Liver (tissue), 8 donors: ENCODE measurements at regions not wholly inside any gene's neighbourhood (a gene's known extent, or its start where the extent isn't known, plus 50 kb on each side); places are given as distances from the start of the nearest gene placed in this dataset.

ENCODE experiments used
- DNase-seq: peaks from one replicate; pipeline ENCODE4 v3.0.0-alpha.2; 2017; ENCODE audit warnings: low spot score
- H3K27ac ChIP-seq, 2 donors: one replicate each; pipeline ENCODE4 v1.7.0; 2013; ENCODE audit warnings: inconsistent platforms in 2 of 2, low read length in 2 of 2, control low read depth in 1 of 2, low read depth in 1 of 2, mild to moderate bottlenecking in 1 of 2
- H3K27me3 ChIP-seq, 4 donors: one replicate each; pipeline versions ENCODE4 v1.6.1 to v1.7.0; 2013; ENCODE audit warnings: low read length in 3 of 4, inconsistent platforms in 1 of 4, mild to moderate bottlenecking in 1 of 4, moderate library complexity in 1 of 4; ENCODE audit not compliant: control insufficient read depth in 4 of 4, insufficient read depth in 4 of 4
- H3K36me3 ChIP-seq, 4 donors: one replicate each; pipeline versions ENCODE4 v1.6.1 to v1.7.0; 2013; ENCODE audit warnings: low read length in 3 of 4, mild to moderate bottlenecking in 3 of 4, low read depth in 1 of 4, moderate library complexity in 1 of 4; ENCODE audit not compliant: control insufficient read depth in 4 of 4, insufficient read depth in 3 of 4
- H3K4me1 ChIP-seq, 4 donors: one replicate each; pipeline versions ENCODE4 v1.6.1 to v1.7.0; 2013; ENCODE audit warnings: low read length in 3 of 4, mild to moderate bottlenecking in 3 of 4, moderate library complexity in 1 of 4; ENCODE audit not compliant: control insufficient read depth in 4 of 4, insufficient read depth in 4 of 4
- H3K4me3 ChIP-seq, 3 donors: one replicate each; pipeline versions ENCODE4 v1.6.1 to v1.7.0; 2013; ENCODE audit warnings: low read length in 3 of 3, control low read depth in 1 of 3, low read depth in 1 of 3, mild to moderate bottlenecking in 1 of 3
- H3K9ac ChIP-seq, 2 donors: one replicate each; pipeline ENCODE4 v1.7.0; 2013; ENCODE audit warnings: low read length in 2 of 2, mild to moderate bottlenecking in 2 of 2, moderate library complexity in 2 of 2, control low read depth in 1 of 2, low read depth in 1 of 2
- H3K9me3 ChIP-seq, 4 donors: one replicate each; pipeline versions ENCODE4 v1.6.1 to v1.7.0; 2013; ENCODE audit warnings: low read length in 3 of 4; ENCODE audit not compliant: control insufficient read depth in 4 of 4
- ATF3 ChIP-seq: IDR thresholded peaks from 2 replicates; pipeline ENCODE4 v1.6.1; 2016; ENCODE audit warnings: antibody characterized with exemption
- EGR1 ChIP-seq, 2 donors: IDR thresholded peaks; 2 replicates each; pipeline ENCODE4 v1.6.1; 2016 to 2018; ENCODE audit warnings: antibody characterized with exemption in 2 of 2, low read depth in 2 of 2
- FOXA1 ChIP-seq: IDR thresholded peaks from 2 replicates; pipeline ENCODE4 v1.6.1; 2016; ENCODE audit warnings: antibody characterized with exemption
- FOXA2 ChIP-seq: IDR thresholded peaks from 2 replicates; pipeline ENCODE4 v1.6.1; 2016; ENCODE audit warnings: antibody characterized with exemption
- GABPA ChIP-seq, 2 donors: IDR thresholded peaks in 1 of 2; conservative IDR thresholded peaks in 1 of 2; 2 replicates each; pipeline ENCODE4 v1.6.1; 2016; ENCODE audit warnings: antibody characterized with exemption in 2 of 2, mild to moderate bottlenecking in 1 of 2, moderate library complexity in 1 of 2
- HNF4A ChIP-seq, 2 donors: conservative IDR thresholded peaks; 2 replicates each; pipeline ENCODE4 v1.6.1; 2016; ENCODE audit warnings: antibody characterized with exemption in 2 of 2, mild to moderate bottlenecking in 2 of 2
- HNF4G ChIP-seq: IDR thresholded peaks from 2 replicates; pipeline ENCODE4 v1.6.1; 2016; ENCODE audit warnings: antibody characterized with exemption
- JUND ChIP-seq, 2 donors: IDR thresholded peaks; 2 replicates each; pipeline ENCODE4 v1.6.1; 2016; ENCODE audit warnings: antibody characterized with exemption in 2 of 2
- NR2F2 ChIP-seq: IDR thresholded peaks from 2 replicates; pipeline ENCODE4 v1.6.1; 2016; ENCODE audit warnings: antibody characterized with exemption
- RAD21 ChIP-seq, 2 donors: IDR thresholded peaks; 2 replicates each; pipeline ENCODE4 v1.6.1; 2016; ENCODE audit warnings: antibody characterized with exemption in 2 of 2, mild to moderate bottlenecking in 2 of 2
- REST ChIP-seq: IDR thresholded peaks from 2 replicates; pipeline ENCODE4 v1.6.1; 2016; ENCODE audit warnings: antibody characterized with exemption, mild to moderate bottlenecking
- RXRA ChIP-seq, 2 donors: IDR thresholded peaks; 2 replicates each; pipeline ENCODE4 v1.6.1; 2017 to 2018; ENCODE audit warnings: antibody characterized with exemption in 2 of 2, mild to moderate bottlenecking in 1 of 2
- SP1 ChIP-seq: IDR thresholded peaks from 2 replicates; pipeline ENCODE4 v1.6.1; 2018; ENCODE audit warnings: antibody characterized with exemption, mild to moderate bottlenecking
- TAF1 ChIP-seq: conservative IDR thresholded peaks from 2 replicates; pipeline ENCODE4 v1.6.1; 2016; ENCODE audit warnings: antibody characterized with exemption, mild to moderate bottlenecking
- YY1 ChIP-seq: IDR thresholded peaks from 2 replicates; pipeline ENCODE4 v1.6.1; 2016; ENCODE audit warnings: antibody characterized with exemption, mild to moderate bottlenecking
- ZBTB33 ChIP-seq: IDR thresholded peaks from 2 replicates; pipeline ENCODE4 v1.6.1; 2016; ENCODE audit warnings: antibody characterized with exemption
- WGBS: extraction: QIAGEN DNeasy Blood & Tissue Kit; methylation state at CpG from one replicate; pipeline ENCODE4 v1.1.7; 2013; 5-methylcytosine and 5-hydroxymethylcytosine counted together
- TF ChIP-seq, protein P1 (sequence below): IDR thresholded peaks from 2 replicates; pipeline ENCODE4 v1.6.1; 2016; ENCODE audit warnings: antibody characterized with exemption
- TF ChIP-seq, protein P2 (sequence below): fragments of 150-350 bp; IDR thresholded peaks from 2 replicates; pipeline ENCODE4 v1.5.1; 2017; ENCODE audit warnings: improper control_type of control experiment, low read depth, low read length; ENCODE audit not compliant: missing input control
- donor health status: healthy.
- donor health status: healthy.
- donor health status: healthy.
- donor health status: healthy.
- donor health status: healthy.

DNA sequence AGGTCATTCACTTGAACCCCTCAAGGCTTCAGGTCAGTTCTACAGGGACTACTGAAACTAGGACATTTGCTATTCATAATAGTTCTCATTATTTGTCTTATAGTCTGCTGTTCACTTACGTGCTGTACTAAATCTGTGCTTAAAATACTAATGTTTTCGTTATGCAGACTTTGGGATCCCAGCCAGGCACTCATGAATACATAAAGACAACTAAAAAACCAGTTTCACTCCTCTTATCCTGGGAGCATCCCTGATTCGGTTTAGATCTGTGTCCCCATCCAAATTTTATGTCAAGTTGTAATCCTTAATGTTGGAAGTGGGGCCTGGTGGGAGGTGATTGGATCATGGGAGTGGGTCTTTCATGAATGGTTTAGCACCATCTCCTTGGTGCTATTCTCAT lies 1291.8 kb downstream of the CDH11 start:
- 61% methylated on average over 3 of the region's 3 CpGs for WGBS
- Histone ChIP-seq H3K4me3 (no peak overlapping the region), H3K9ac (no peak overlapping the region), H3K27ac (no peak overlapping the region), H3K4me1 (no peaks in the 10 kb centered on the region), H3K27me3 (no peaks in the 10 kb centered on the region), H3K36me3 (no peaks in the 10 kb centered on the region), H3K9me3 (no peaks in the 10 kb centered on the region)
- DNase-seq: no peak
- TF ChIP-seq GABPA (IDR thresholded peaks at IDR 0.05 in 1 of 2, conservative IDR thresholded peaks at IDR 0.05 in 1 of 2) (no peak), NR2F2 (no peak), ZBTB33 (no peak), JUND (IDR thresholded peaks at IDR 0.05) (no peak), ATF3 (no peak), SP1 (no peak), REST (no peak), TAF1 (no peak), YY1 (no peak), HNF4G (no peak), HNF4A (conservative IDR thresholded peaks at IDR 0.05) (no peak), FOXA1 (no peak), RXRA (IDR thresholded peaks at IDR 0.05) (no peak), RAD21 (IDR thresholded peaks at IDR 0.05) (no peak), EGR1 (IDR thresholded peaks at IDR 0.05; ENCODE audit: low read depth in 2 of 2) (no peak), FOXA2 (no peak)
- TF ChIP-seq, protein P1, sequence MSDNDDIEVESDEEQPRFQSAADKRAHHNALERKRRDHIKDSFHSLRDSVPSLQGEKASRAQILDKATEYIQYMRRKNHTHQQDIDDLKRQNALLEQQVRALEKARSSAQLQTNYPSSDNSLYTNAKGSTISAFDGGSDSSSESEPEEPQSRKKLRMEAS: no peak
- TF ChIP-seq, protein P2, sequence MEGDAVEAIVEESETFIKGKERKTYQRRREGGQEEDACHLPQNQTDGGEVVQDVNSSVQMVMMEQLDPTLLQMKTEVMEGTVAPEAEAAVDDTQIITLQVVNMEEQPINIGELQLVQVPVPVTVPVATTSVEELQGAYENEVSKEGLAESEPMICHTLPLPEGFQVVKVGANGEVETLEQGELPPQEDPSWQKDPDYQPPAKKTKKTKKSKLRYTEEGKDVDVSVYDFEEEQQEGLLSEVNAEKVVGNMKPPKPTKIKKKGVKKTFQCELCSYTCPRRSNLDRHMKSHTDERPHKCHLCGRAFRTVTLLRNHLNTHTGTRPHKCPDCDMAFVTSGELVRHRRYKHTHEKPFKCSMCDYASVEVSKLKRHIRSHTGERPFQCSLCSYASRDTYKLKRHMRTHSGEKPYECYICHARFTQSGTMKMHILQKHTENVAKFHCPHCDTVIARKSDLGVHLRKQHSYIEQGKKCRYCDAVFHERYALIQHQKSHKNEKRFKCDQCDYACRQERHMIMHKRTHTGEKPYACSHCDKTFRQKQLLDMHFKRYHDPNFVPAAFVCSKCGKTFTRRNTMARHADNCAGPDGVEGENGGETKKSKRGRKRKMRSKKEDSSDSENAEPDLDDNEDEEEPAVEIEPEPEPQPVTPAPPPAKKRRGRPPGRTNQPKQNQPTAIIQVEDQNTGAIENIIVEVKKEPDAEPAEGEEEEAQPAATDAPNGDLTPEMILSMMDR: no peak

- Histone ChIP-seq H3K36me3 (no peaks in the 10 kb centered on the region), H3K4me1 (no peaks in the 10 kb centered on the region), H3K4me3 (no peak overlapping the region), H3K27me3 (no peaks in the 10 kb centered on the region), H3K9me3 (peaks cover 0 to 3% (median under 1%) of the 10 kb centered on the region in 4 donors), H3K27ac (no peak overlapping the region), H3K9ac (no peak overlapping the region)
- WGBS: 75% methylated on average over 3 of the region's 3 CpGs
- no peak for DNase-seq
- TF ChIP-seq TAF1: no peak
- no peak for TF ChIP-seq EGR1 (IDR thresholded peaks at IDR 0.05; ENCODE audit: low read depth in 2 of 2)
- TF ChIP-seq HNF4A (conservative IDR thresholded peaks at IDR 0.05): no peak
- no peak for TF ChIP-seq HNF4G
- TF ChIP-seq FOXA1: no peak
- TF ChIP-seq, protein P2: no peak
- TF ChIP-seq REST: no peak
- TF ChIP-seq FOXA2: no peak
- TF ChIP-seq SP1: no peak
- no peak for TF ChIP-seq ATF3
Measured at GRCh38 chr16:63822818-63823217, 1299.0 kb downstream of the CDH11 start.
